HT-29 (cell line): ENCODE measurements at regions not wholly inside any gene's neighbourhood (a gene's known extent, or its start where the extent isn't known, plus 50 kb on each side); places are given as distances from the start of the nearest gene placed in this dataset. TPM values are rescaled to one million over a fixed set of nuclear protein-coding genes. Genes with fewer than 3 reads are reported as not detected.

Experiments
- DNase-seq: peaks from one replicate; pipeline ENCODE4 v3.0.0-alpha.2; 2015; ENCODE audit warnings: low spot score
- small RNA-seq: library from RNA; depleted of rRNA; stranded (forward); fragments of <200 nt; gene quantifications from one replicate; pipeline ENCODE3, GENCODE V24; 2014

DNA sequence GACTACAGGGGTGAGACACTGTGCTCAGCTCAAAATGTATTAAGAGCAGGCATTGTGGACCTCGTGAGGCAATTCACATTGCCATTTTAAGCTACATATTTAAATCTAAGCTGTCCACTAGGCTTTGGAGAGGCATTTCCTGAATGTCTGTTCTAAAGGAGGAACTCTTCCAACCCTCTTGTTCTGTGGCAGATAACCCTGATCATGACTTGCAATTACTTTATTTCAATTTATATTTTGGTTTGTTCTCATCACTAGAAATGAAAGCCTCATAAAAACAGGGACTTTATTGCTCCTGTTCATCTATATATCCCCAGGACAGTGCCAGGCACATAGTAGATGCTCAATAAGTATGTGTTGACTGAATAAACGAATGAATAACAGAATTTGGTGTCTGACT lies 84.0 kb upstream of the SALL4 start:
- no peak for DNase-seq

DNA sequence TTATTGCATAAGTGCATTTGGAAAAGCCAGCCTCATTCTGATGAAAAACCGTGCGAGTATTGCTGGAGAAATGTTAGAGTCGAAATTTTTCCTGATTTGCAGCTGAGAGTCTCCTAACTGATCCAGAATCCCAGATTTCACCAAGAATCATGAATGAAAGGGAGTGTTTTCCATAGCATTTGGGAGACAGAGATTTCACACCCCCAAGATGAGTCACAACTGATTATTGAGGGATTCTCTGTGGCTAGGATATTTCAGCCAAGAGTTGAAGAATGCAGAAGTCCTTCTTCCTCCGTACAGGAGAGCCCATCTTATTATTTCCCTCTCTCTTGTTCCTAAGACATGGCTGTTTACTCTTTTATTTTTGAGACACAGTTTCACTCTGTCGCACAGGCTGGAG lies 82.2 kb upstream of the SALL4 start:
- DNase-seq: no peak

DNA sequence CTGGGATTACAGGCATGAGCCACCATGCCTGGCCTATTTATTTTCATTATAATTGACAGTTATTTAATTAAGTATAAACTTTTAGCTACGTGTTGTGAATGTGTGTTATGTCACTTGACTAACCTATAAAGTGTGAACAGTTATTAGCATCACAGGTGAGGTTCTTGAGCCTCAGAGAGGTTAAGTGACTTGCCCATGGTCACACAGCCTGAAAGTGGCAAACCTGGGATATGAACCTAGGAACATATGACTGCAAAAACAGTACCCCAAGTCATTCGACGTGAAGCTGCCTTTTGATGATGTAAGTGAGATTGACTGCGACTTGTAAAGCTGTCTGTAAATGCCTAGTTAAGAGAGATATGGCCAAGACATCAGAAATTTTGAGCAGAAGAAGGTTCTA lies 77.9 kb upstream of the SALL4 start:
- DNase-seq: no peak

DNA sequence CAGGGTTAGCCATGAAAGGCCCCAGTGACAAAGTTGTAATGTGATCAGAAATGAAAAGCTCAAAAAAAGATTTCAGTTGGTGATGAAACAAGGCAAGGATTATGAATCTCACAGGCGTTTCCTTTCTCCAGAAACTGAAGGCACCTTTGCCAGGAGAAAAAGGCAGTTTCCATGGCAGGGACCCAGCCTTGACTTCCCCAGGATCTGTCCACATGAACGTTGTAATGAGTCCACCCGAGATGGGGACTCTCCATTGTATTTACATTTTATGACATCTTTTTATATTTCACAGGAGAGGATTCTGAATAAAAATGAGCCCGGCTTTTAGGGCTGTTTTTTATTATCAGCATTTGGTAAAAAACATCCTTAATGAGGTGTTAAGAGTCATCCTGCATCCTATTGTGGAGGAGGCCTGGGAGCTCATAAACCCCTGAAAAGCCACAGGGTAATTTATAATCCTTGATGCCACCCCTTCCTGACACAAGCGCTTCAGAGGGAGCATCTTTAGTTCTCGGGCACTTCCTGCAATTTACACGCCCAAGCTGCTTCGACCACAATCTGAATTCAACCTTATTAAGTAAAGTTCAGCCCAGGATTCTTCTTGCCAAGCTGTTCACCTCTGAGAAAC lies 74.1 kb upstream of the SALL4 start:
- no peak for DNase-seq

DNA sequence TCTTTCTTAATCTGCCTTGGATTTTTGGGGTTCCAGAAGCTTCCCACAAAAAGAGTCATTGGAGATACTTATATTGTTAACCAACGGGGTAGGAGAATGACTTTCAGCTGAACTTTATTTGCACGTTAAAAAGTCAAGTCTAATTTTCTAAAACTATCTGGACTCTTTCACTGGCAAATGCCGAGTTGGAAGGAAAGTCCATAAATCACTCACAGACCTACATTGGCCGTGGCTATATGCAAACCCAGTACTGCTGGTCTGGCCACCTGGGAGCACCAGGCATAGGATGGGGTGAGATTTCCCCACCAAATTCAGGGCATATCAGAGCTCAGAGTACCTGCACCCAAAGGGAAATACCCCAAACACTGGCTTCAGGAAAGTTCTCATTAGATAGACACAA lies 71.3 kb upstream of the SALL4 start:
- no peak for DNase-seq

DNA sequence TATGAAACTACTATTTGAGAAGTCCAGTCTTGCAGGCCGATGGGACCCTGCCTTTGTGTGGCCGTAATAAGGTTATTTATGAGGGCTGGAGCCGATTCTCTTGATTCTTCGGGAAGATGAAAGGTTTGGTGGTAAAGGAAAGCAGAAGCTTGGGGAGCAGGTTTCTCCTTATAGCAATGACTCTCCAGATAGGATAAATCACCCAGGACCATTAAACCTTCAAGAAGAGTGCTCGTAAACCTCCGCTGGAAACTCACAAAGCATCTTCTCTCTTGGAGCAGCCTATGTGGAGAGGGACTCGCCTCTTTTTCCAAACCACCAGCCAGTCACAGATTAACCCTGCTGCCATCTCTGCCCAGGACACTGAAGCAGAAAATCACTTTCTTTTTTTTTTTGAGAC lies 69.6 kb upstream of the SALL4 start:
- peak; percentile 99 for DNase-seq

DNA sequence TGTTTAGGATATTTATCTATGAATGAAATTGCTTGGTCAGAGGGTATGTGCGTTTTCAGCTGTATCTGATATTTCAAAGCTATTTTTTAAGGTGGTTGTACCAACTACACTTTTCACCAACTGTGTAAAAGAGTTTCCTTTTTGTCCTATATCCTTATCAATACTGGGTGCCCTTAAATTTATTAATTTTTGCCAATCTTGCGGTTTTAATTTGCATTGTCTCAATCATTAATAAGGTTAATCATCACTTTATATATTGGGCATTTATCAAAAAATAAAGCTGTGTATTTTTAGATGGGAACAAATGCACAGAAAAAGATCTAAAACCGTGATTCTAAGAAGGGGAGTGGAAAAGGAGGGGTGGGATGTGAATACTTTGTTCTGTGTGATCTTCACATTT lies 66.7 kb upstream of the SALL4 start:
- DNase-seq: no peak

DNA sequence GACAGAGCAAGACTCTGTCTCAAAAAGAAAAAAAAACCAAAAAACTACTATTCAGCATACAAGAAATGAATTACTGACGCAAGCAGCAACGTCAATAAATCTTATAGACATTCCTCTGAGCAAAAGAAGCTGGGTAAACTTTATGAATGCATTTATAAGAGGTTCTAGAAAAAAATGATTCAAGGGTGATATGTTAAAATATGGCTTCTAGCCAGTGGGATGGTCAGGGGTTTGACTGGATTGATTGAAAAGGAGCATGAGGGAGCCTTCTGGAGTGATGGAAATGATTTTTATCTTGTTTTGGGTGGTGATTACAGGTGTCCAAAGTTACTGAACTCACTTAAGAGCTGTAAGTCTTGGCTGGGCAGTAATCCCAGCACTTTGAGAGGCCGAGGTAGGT lies 64.9 kb upstream of the SALL4 start:
- no peak for DNase-seq

DNA sequence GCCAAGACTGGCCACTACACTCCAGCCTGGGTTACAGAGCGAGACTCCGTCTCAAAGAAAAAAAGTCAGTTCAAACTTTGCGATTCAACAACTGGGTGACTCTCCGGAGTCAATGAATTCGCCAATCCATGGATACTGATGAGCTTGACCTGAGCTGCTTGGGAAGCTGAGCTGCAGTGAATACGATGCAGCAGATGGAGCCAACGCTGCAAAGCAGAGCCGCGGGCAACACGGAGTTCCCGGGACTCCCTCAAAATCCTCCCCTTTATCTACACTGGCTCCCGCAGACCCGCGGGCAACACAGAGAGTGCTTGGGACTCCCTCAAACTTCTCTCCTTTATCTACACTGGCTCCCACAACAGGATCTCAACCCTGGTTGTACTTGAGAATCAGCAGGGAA lies 62.6 kb upstream of the SALL4 start:
- DNase-seq: no peak

DNA sequence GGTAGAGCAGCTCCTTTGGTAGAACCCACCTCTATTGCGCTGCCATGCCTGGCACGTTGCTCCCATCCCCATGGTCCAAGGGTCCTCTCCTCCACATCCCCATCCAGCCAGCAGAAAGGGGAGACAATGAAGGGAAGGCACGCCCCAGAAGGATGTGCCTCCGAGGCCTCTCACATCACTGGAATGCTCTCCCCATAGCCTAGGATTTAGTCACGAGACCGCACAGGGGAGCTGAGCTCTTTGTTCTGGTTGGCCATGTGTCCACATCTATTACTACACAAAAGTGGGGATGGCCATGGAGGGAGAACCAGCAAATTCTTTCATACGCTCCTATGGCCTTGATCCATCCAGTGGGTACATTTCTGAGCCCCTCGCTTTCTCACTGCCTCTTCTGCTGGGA lies 60.5 kb upstream of the SALL4 start:
- no peak for DNase-seq

DNA sequence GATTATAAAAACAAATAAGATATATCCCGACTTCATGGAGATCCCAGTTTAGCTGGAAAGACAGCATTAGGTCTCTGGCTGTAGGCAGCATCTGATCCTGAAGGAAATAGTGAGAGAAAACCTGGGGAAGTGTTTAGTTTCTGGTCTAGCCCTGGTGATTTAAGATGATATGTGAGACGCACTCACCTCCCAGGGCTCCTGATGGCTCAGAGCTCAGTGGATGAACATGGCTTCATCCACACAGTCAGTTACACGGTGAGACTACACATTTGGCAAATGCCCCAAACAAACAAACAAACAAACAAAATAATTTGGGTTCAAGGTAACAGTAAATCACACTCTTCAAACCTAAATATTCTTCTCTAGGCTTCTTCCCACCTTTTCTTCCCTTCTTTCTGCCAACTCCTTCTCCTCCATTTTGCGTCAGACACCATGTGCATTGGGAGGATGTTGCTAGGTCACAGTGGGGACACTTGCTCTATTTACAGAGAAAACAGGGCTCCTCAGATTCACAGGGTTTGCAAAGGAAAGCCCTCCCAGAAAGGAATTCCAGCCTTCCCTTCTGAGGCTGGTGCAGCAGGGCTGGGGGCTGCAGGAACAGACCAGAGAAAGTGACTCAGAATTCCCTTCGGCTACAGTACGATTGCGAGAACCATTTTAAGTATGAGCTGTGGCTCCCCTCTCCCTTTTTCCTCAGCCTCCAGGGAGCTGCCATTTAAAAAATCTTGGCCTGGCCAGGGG lies 59.6 kb upstream of the SALL4 start:
- no peak for DNase-seq

DNA sequence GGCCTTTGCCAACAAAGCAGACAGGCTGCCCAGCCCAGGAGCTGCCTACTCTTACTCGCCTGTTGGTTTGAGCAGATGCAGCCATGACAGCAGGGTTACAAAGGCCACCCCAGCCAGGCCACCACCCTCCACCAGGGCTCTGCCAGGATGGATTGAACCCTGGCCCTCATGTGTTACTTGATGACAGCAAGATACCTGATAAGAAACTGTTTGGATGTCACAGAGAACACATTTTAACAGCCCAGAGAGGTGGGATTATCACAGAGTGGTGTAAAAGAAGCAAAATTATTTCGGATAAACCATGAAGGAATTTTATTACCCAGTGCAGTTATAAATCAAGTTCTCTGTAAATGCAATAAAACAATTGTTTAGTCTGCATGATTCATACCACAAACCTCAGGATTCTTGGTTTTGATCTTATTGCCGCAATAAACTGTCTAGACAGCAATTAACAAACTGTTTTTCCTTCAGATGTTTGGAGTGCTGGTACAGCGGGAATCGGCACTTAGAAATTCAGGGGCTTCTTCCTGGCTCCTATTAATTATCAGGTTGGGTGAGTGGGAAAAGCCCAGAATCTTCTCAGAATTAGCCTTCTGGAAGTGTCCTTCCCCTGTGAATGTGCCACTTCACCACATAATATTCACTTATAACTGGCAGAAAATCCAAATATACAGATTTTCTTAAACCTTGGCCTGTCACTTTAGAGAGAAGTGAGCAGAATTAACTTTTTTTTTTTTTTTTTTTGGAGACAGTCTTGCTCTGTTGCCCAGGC lies 58.0 kb upstream of the SALL4 start:
- DNase-seq: peak; percentile 87

DNA sequence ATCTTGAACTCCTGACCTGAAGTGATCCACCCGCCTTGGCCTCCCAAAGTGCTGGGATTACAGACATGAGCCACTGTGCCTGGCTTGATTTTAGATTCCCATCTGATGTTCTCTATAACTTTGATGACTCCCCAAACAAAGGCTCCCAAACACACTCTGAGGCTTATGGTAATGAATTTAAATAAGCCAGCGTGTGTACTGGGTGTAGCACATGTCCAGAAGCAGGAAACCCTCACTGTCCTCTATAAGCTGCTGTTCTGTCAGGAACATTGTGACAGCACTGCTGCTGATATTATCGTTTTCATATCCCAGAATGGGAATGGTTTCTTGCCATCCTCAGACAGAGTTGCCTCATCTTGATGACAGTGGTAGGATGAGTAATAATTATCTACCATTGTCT lies 54.1 kb upstream of the SALL4 start:
- DNase-seq: no peak

DNA sequence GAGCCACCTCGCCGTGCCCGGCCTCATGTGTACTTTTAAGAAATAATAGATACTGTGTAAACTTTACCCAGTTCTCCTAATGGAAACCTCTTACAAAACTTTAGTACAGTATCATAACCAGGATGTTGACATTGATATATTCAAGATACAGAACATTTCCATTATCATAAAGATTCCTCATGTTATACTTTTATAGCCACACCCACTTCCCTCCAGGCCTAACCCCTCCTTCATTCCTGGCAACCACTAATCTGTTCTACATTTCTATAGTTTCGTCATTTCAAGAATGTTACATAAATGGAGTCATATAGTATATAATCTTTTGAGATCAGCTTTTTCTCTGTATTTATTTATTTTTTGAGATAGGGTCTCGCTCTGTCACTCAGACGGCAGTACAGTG lies 52.6 kb upstream of the SALL4 start:
- DNase-seq: no peak

Small RNAs in the stretch of these regions (small RNA-seq; reads per million reads assigned to genes)
- gene RNU6-347P (not detected), gene RNU7-6P (not detected)
